ENCODE measurements at regions not wholly inside any gene's neighbourhood (a gene's known extent, or its start where the extent isn't known, plus 50 kb on each side); places are given as distances from the start of the nearest gene placed in this dataset.

- intact Hi-C loops (cut with DNase I): no loop called here
- TF ChIP-seq POLR2A (IDR thresholded peaks at IDR 0.05) (no peak), EP300 (IDR thresholded peaks at IDR 0.05) (no peak), POLR2AphosphoS5 (IDR thresholded peaks at IDR 0.05) (no peak)
- TF ChIP-seq, protein P1, sequence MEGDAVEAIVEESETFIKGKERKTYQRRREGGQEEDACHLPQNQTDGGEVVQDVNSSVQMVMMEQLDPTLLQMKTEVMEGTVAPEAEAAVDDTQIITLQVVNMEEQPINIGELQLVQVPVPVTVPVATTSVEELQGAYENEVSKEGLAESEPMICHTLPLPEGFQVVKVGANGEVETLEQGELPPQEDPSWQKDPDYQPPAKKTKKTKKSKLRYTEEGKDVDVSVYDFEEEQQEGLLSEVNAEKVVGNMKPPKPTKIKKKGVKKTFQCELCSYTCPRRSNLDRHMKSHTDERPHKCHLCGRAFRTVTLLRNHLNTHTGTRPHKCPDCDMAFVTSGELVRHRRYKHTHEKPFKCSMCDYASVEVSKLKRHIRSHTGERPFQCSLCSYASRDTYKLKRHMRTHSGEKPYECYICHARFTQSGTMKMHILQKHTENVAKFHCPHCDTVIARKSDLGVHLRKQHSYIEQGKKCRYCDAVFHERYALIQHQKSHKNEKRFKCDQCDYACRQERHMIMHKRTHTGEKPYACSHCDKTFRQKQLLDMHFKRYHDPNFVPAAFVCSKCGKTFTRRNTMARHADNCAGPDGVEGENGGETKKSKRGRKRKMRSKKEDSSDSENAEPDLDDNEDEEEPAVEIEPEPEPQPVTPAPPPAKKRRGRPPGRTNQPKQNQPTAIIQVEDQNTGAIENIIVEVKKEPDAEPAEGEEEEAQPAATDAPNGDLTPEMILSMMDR (IDR thresholded peaks at IDR 0.05): no peak
- Histone ChIP-seq H3K4me1 (no peaks in the 10 kb centered on the region), H3K9me3 (no peaks in the 10 kb centered on the region), H3K27me3 (no peaks in the 10 kb centered on the region), H3K4me3 (no peak overlapping the region), H3K27ac (no peak overlapping the region), H3K36me3 (no peaks in the 10 kb centered on the region)
- no peak for DNase-seq
- WGBS, 2 donors: 35 to 56% methylated on average over 1 of the region's 1 CpG
Measured at GRCh38 chr9:84556556-84556955, 113.0 kb upstream of the NTRK2 start.

DNA sequence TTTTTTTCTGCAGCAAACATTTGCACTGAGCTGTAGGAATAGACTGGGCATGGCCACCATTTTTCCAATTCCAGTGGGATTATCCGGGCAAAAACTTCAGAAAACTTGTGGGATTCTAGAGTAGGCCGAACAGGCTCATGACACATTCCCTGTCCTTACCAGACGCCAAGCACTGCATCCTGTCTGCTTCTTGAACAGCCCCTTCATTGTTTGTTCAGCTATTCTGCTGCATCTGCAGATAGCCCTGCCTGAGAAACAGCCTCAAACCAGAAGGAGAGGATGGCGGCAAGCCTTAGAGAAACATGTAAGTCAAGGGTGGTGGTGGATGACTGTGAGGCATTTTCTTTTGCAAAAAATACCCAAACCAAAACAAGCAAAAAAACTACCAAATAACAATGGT lies 111.8 kb upstream of the NTRK2 start:
- no peaks in the 10 kb centered on the region for H3K9me3 ChIP-seq
- no peaks in the 10 kb centered on the region for H3K4me1 ChIP-seq
- H3K27me3 ChIP-seq: no peaks in the 10 kb centered on the region
- TF ChIP-seq, protein P1 (IDR thresholded peaks at IDR 0.05): no peak
- TF ChIP-seq POLR2A (IDR thresholded peaks at IDR 0.05): no peak
- no peak for TF ChIP-seq EP300 (IDR thresholded peaks at IDR 0.05)
- no peak for TF ChIP-seq POLR2AphosphoS5 (IDR thresholded peaks at IDR 0.05)
- no peaks in the 10 kb centered on the region for H3K36me3 ChIP-seq
- WGBS, 2 donors: 80 to 84% methylated on average over 4 of the region's 4 CpGs
- intact Hi-C loops (cut with DNase I): no loop called here
- no peak for DNase-seq
- no peak overlapping the region for H3K27ac ChIP-seq
- no peak overlapping the region for H3K4me3 ChIP-seq

GRCh38 chr9:84563691-84564090 lies 105.8 kb upstream of the NTRK2 start:
- DNase-seq: no peak
- no peak overlapping the region for H3K27ac ChIP-seq
- TF ChIP-seq, protein P1 (IDR thresholded peaks at IDR 0.05): no peak
- no peak for TF ChIP-seq POLR2AphosphoS5 (IDR thresholded peaks at IDR 0.05)
- no peak for TF ChIP-seq EP300 (IDR thresholded peaks at IDR 0.05)
- no peak for TF ChIP-seq POLR2A (IDR thresholded peaks at IDR 0.05)
- no peaks in the 10 kb centered on the region for H3K9me3 ChIP-seq
- no peak overlapping the region for H3K4me3 ChIP-seq
- no peaks in the 10 kb centered on the region for H3K4me1 ChIP-seq
- intact Hi-C loops (cut with DNase I): no loop called here
- no peaks in the 10 kb centered on the region for H3K27me3 ChIP-seq
- no peaks in the 10 kb centered on the region for H3K36me3 ChIP-seq

- no peak for TF ChIP-seq EP300 (IDR thresholded peaks at IDR 0.05)
- no peak for TF ChIP-seq POLR2A (IDR thresholded peaks at IDR 0.05)
- TF ChIP-seq, protein P1 (IDR thresholded peaks at IDR 0.05): no peak
- TF ChIP-seq POLR2AphosphoS5 (IDR thresholded peaks at IDR 0.05): no peak
- Histone ChIP-seq H3K4me3 (no peak overlapping the region), H3K27ac (no peak overlapping the region), H3K36me3 (no peaks in the 10 kb centered on the region), H3K4me1 (no peaks in the 10 kb centered on the region), H3K27me3 (no peaks in the 10 kb centered on the region), H3K9me3 (no peaks in the 10 kb centered on the region)
- intact Hi-C loops (cut with DNase I): no loop called here
- 57 to 61% methylated on average over 1 of the region's 1 CpG for WGBS, 2 donors
- DNase-seq: no peak
Measured at GRCh38 chr9:84567805-84568204, 101.7 kb upstream of the NTRK2 start.

DNA sequence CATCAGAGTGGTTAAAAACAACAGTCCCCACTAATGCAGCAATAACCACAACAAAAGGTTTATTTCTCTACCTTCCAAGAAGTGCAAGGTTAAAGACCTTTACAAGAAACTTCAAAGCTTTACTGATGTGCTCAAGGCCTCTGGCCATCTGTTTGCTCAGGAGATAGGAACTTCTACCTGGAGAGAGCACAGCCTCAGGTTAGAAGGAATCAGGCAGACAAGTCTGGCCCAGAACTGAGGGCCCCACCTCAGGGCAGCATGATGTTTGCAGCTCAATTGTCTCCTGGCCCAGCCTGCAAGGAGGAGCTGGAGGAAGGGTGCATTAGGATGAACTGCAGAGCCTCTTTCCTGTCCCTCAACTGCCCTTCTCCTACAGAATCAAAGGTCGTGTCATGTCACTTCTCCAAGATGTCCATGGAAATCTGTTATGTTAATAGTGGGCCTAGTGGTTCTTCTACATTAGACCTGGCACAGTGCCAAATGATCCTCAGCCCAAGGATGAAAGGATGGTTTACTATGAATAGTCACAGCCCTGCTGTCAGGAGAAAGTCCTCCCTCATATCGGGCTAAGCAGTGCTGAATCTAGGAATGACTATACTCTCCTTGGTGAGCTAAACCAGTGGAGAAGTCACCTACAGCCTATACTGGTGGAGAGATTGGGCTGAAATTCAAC lies 98.9 kb upstream of the NTRK2 start:
- no peaks in the 10 kb centered on the region for H3K9me3 ChIP-seq
- intact Hi-C loops (cut with DNase I): no loop called here
- no peaks in the 10 kb centered on the region for H3K36me3 ChIP-seq
- no peaks in the 10 kb centered on the region for H3K27me3 ChIP-seq
- no peak overlapping the region for H3K27ac ChIP-seq
- H3K4me3 ChIP-seq: no peak overlapping the region
- TF ChIP-seq, protein P1 (IDR thresholded peaks at IDR 0.05): no peak
- TF ChIP-seq POLR2A (IDR thresholded peaks at IDR 0.05): no peak
- TF ChIP-seq EP300 (IDR thresholded peaks at IDR 0.05): no peak
- no peak for TF ChIP-seq POLR2AphosphoS5 (IDR thresholded peaks at IDR 0.05)
- DNase-seq: no peak
- H3K4me1 ChIP-seq: no peaks in the 10 kb centered on the region
- 73 to 87% methylated on average over 2 of the region's 2 CpGs for WGBS, 2 donors

Measured in sigmoid colon (tissue), 6 donors.